ENCODE measurements at regions not wholly inside any gene's neighbourhood (a gene's known extent, or its start where the extent isn't known, plus 50 kb on each side); places are given as distances from the start of the nearest gene placed in this dataset.

GRCh38 chr5:17357504-17357903 is 140.1 kb downstream of the BASP1 start:
- Histone ChIP-seq H3K27ac (no peak overlapping the region), H3K36me3 (no peaks in the 10 kb centered on the region), H3K9me3 (no peaks in the 10 kb centered on the region), H3K4me3 (no peak overlapping the region), H3K27me3 (no peaks in the 10 kb centered on the region), H3K4me1 (no peaks in the 10 kb centered on the region)
- WGBS, 2 donors = 88% methylated on average over 3 of the region's 3 CpGs
- no peak for DNase-seq (ENCODE audit: low spot score in 2 of 2)
- TF ChIP-seq EP300 (IDR thresholded peaks at IDR 0.05) = no peak
- TF ChIP-seq, protein P1, sequence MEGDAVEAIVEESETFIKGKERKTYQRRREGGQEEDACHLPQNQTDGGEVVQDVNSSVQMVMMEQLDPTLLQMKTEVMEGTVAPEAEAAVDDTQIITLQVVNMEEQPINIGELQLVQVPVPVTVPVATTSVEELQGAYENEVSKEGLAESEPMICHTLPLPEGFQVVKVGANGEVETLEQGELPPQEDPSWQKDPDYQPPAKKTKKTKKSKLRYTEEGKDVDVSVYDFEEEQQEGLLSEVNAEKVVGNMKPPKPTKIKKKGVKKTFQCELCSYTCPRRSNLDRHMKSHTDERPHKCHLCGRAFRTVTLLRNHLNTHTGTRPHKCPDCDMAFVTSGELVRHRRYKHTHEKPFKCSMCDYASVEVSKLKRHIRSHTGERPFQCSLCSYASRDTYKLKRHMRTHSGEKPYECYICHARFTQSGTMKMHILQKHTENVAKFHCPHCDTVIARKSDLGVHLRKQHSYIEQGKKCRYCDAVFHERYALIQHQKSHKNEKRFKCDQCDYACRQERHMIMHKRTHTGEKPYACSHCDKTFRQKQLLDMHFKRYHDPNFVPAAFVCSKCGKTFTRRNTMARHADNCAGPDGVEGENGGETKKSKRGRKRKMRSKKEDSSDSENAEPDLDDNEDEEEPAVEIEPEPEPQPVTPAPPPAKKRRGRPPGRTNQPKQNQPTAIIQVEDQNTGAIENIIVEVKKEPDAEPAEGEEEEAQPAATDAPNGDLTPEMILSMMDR (IDR thresholded peaks at IDR 0.05) = no peak
- no peak for TF ChIP-seq POLR2A (IDR thresholded peaks at IDR 0.05)

DNA sequence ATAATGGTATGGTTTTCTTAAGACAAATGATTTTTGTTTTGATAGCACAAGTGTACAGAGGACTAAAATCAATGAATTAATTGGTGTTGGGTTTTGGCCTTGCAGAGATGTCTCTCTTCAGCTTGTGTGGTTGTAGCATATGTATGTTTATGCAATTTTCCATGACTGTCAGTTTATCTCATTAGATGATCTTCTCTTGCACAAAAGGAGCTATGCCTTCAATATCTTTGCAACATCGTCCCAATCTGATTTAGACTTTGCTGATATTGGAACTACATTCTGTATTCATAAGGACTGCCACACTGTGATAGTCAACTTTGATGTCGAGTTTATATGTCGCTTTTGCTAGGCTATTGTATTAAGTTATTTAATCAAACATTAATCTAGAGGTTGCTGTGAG is 140.0 kb upstream of the TAF11L2 start:
- 94 to 97% methylated on average over 3 of the region's 3 CpGs for WGBS, 2 donors
- no peak overlapping the region for H3K27ac ChIP-seq
- no peak for DNase-seq (ENCODE audit: low spot score in 2 of 2)
- H3K36me3 ChIP-seq = no peaks in the 10 kb centered on the region
- H3K9me3 ChIP-seq = no peaks in the 10 kb centered on the region
- H3K27me3 ChIP-seq = no peaks in the 10 kb centered on the region
- TF ChIP-seq, protein P1 (IDR thresholded peaks at IDR 0.05) = no peak
- no peak for TF ChIP-seq EP300 (IDR thresholded peaks at IDR 0.05)
- no peak for TF ChIP-seq POLR2A (IDR thresholded peaks at IDR 0.05)
- no peaks in the 10 kb centered on the region for H3K4me1 ChIP-seq
- no peak overlapping the region for H3K4me3 ChIP-seq

DNA sequence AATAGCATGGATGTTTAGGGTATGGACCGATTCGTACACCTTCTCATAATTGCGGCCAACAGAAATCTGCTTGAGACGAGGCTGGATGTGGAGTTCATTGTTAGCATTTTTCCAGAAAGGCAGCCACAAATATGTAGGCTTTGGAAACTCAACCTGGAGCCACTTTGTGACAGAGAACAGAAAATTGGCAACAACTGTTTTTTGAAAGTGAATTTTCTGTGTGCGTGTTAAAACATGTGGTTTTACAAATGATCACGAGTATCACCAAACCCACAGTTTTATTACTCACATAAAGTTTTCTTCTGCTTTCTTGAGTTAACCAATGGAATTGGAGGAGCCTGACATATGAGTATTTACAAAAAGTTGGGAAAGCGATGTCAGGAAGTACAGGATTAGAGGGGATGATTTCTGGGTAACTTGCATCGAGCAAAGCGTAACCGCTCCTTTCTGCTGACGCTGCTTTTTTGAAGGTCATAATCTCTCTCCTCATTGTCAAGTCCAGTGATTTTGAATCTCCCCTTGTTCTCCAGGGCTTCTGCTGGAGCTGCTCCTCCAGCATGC is 138.5 kb upstream of the TAF11L2 start:
- Histone ChIP-seq H3K27me3 (no peaks in the 10 kb centered on the region), H3K4me1 (no peaks in the 10 kb centered on the region), H3K4me3 (no peak overlapping the region), H3K27ac (peak overlapping the region in 2 of 4 donors; percentile 29 to 56), H3K36me3 (no peaks in the 10 kb centered on the region), H3K9me3 (no peaks in the 10 kb centered on the region)
- WGBS, 2 donors = 41 to 53% methylated on average over 11 of the region's 11 CpGs
- TF ChIP-seq, protein P1 (IDR thresholded peaks at IDR 0.05) = no peak
- peak in 1 of 2 donors; percentile 73 for TF ChIP-seq EP300 (IDR thresholded peaks at IDR 0.05)
- DNase-seq (ENCODE audit: low spot score in 2 of 2) = no peak

DNA sequence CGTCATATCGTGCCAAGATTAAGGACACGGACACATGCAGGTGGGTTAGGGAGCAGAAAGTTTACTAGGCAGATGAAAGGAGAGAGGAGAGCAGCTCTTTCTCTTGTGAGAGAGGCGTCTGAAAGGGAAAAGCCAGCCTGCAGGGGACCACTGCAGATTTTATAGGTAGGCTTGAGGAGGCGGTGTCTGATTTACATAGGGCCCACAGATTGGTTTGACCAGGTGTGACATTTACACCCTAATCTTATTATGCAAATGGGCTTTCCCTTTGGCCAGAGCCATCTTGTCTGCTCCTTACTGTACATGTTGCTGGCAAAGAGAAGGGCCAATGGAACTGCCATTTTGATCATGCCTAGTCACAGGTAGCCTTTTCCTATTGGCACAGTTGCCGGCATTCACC is 137.2 kb upstream of the TAF11L2 start:
- DNase-seq (ENCODE audit: low spot score in 2 of 2) = no peak
- TF ChIP-seq, protein P1 (IDR thresholded peaks at IDR 0.05) = no peak
- TF ChIP-seq POLR2A (IDR thresholded peaks at IDR 0.05) = no peak
- no peak for TF ChIP-seq EP300 (IDR thresholded peaks at IDR 0.05)
- H3K9me3 ChIP-seq = no peaks in the 10 kb centered on the region
- 91 to 92% methylated on average over 6 of the region's 6 CpGs for WGBS, 2 donors
- no peaks in the 10 kb centered on the region for H3K4me1 ChIP-seq
- H3K27ac ChIP-seq = no peak overlapping the region
- no peaks in the 10 kb centered on the region for H3K36me3 ChIP-seq
- H3K27me3 ChIP-seq = no peaks in the 10 kb centered on the region
- H3K4me3 ChIP-seq = no peak overlapping the region

DNA sequence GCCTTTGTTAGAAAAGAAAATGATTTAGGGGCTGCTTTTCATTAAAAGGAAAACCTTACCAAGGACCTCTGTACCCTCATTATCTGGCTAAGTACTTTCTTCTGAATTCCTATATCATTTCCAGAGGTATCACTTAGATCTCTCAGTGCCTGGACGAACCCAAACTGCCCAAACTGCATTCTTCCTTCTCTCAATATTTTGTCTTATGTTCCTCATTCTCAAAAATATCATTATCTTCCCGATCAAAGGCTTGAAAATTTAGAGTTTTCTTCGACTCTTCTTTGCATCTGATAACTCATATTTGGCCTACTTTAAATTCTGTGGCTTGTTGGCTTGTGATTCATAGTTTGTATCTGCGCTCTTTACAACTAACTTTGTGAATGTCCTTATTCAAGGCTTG is 136.7 kb upstream of the TAF11L2 start:
- no peak for DNase-seq (ENCODE audit: low spot score in 2 of 2)
- Histone ChIP-seq H3K4me3 (no peak overlapping the region), H3K36me3 (no peaks in the 10 kb centered on the region), H3K4me1 (no peaks in the 10 kb centered on the region), H3K9me3 (no peaks in the 10 kb centered on the region), H3K27ac (no peak overlapping the region), H3K27me3 (no peaks in the 10 kb centered on the region)
- 84 to 88% methylated on average over 4 of the region's 4 CpGs for WGBS, 2 donors
- TF ChIP-seq, protein P1 (IDR thresholded peaks at IDR 0.05) = no peak
- TF ChIP-seq POLR2A (IDR thresholded peaks at IDR 0.05) (no peak), EP300 (IDR thresholded peaks at IDR 0.05) (no peak)

All from tibial nerve (tissue), 4 donors.